ENCODE measurements at regions not wholly inside any gene's neighbourhood (a gene's known extent, or its start where the extent isn't known, plus 50 kb on each side); places are given as distances from the start of the nearest gene placed in this dataset.

GRCh38 chr12:116382686-116383530 is 105.4 kb upstream of the MED13L start:
- POLR2A ChIA-PET, result interaction anchor here (1.1 to 1.2 kb wide), 3 partner anchors 40 to 157 kb away, joined by 3 to 5 read pairs (median 4); no protein-coding TSS in a partner anchor
- Histone ChIP-seq H3K4me3 (ENCODE audit: low read depth, low read length) (peak overlapping the region; percentile 43), H3K27ac (ENCODE audit: low read depth, low read length) (peak overlapping the region; percentile 100), H3K9me3 (ENCODE audit: control insufficient read depth, insufficient read depth, low read length) (no peaks in the 10 kb centered on the region), H3K27me3 (ENCODE audit: control insufficient read depth, insufficient read depth, low read length) (no peaks in the 10 kb centered on the region)
- TF ChIP-seq, protein P1, sequence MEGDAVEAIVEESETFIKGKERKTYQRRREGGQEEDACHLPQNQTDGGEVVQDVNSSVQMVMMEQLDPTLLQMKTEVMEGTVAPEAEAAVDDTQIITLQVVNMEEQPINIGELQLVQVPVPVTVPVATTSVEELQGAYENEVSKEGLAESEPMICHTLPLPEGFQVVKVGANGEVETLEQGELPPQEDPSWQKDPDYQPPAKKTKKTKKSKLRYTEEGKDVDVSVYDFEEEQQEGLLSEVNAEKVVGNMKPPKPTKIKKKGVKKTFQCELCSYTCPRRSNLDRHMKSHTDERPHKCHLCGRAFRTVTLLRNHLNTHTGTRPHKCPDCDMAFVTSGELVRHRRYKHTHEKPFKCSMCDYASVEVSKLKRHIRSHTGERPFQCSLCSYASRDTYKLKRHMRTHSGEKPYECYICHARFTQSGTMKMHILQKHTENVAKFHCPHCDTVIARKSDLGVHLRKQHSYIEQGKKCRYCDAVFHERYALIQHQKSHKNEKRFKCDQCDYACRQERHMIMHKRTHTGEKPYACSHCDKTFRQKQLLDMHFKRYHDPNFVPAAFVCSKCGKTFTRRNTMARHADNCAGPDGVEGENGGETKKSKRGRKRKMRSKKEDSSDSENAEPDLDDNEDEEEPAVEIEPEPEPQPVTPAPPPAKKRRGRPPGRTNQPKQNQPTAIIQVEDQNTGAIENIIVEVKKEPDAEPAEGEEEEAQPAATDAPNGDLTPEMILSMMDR (IDR thresholded peaks at IDR 0.05; ENCODE audit: low read depth, low read length), result no peak
- CTCF ChIA-PET, result no interaction called here
- DNase-seq (ENCODE audit: low read depth, low spot score), result peak; percentile 96

- Histone ChIP-seq H3K4me3 (ENCODE audit: low read depth, low read length) (no peak overlapping the region), H3K9me3 (ENCODE audit: control insufficient read depth, insufficient read depth, low read length) (no peaks in the 10 kb centered on the region), H3K27ac (ENCODE audit: low read depth, low read length) (no peak overlapping the region), H3K27me3 (ENCODE audit: control insufficient read depth, insufficient read depth, low read length) (no peaks in the 10 kb centered on the region)
- TF ChIP-seq, protein P1 (IDR thresholded peaks at IDR 0.05; ENCODE audit: low read depth, low read length), result no peak
- ChIA-PET POLR2A (interaction anchor here (0.6 kb wide), 1 partner anchor 27 kb away, joined by 3 read pairs; no protein-coding TSS in a partner anchor), CTCF (no interaction called here)
- no peak for DNase-seq (ENCODE audit: low read depth, low spot score)
Observed at GRCh38 chr12:116384175-116384574, 106.7 kb upstream of the MED13L start.

GRCh38 chr12:116384691-116385485 is 107.4 kb upstream of the MED13L start:
- Histone ChIP-seq H3K4me3 (ENCODE audit: low read depth, low read length) (no peak overlapping the region), H3K27ac (ENCODE audit: low read depth, low read length) (no peak overlapping the region), H3K27me3 (ENCODE audit: control insufficient read depth, insufficient read depth, low read length) (no peaks in the 10 kb centered on the region), H3K9me3 (ENCODE audit: control insufficient read depth, insufficient read depth, low read length) (no peaks in the 10 kb centered on the region)
- CTCF ChIA-PET, result interaction anchor here (0.6 to 0.7 kb wide), 2 partner anchors 203 to 386 kb away, joined by 5 read pairs; no protein-coding TSS in a partner anchor
- POLR2A ChIA-PET, result interaction anchor here (0.5 to 0.7 kb wide), 5 partner anchors 14 to 377 kb away, joined by 3 to 6 read pairs (median 4); no protein-coding TSS in a partner anchor
- TF ChIP-seq, protein P1 (IDR thresholded peaks at IDR 0.05; ENCODE audit: low read depth, low read length), result no peak
- no peak for DNase-seq (ENCODE audit: low read depth, low spot score)

DNA sequence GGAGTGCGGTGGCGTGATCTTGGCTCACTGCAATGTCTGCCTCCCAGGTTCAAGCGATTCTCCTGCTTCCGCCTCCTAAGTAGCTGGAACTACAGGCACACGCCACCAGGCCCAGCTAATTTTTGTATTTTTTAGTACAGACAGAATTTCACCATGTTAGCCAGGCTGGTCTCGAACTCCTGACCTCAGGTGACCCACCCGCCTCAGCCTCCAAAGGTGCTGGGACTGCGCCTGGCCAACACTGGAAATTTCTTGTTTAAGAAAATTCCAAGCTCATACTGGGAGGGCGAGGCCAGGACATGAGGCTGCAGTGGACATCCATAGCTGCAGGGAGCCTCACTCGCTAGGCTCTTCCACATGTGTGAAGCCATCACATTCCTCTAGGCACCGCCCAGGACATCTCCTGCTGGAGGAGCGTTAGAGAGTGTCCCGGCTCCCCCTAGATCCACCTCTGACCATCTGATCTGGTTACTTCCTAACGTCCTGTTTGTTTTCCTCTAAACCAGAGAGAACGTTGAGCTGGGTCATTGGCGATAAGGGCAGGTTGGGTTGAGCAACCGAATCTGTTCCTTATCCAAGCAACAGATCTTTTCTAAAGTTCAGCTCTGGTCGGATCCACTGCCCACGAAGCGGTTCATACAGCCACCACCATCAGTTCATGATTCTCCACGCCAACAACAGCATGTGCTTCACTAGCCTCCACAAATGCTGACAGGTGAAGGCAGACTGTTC is 108.2 kb upstream of the MED13L start:
- TF ChIP-seq, protein P1 (IDR thresholded peaks at IDR 0.05; ENCODE audit: low read depth, low read length), result no peak
- H3K4me3 ChIP-seq (ENCODE audit: low read depth, low read length), result no peak overlapping the region
- DNase-seq (ENCODE audit: low read depth, low spot score), result no peak
- ChIA-PET CTCF (interaction anchor here (0.7 kb wide), 1 partner anchor 204 kb away, joined by 5 read pairs; no protein-coding TSS in a partner anchor), POLR2A (interaction anchor here (0.5 to 0.7 kb wide), 2 partner anchors 140 to 238 kb away, joined by 4 to 6 read pairs; no protein-coding TSS in a partner anchor)
- H3K9me3 ChIP-seq (ENCODE audit: control insufficient read depth, insufficient read depth, low read length), result peaks cover 1% of the 10 kb centered on the region; the same call in 1 of the 2 replicates
- no peaks in the 10 kb centered on the region for H3K27me3 ChIP-seq (ENCODE audit: control insufficient read depth, insufficient read depth, low read length)
- no peak overlapping the region for H3K27ac ChIP-seq (ENCODE audit: low read depth, low read length)

Measured in AG04450 (cell line).